Stimulated activated CD4-positive, alpha-beta T cell treated with anti-CD3 and anti-CD28 coated beads, TNF-alpha, amount 100 ng/mL, for 24 hours (primary cell): ENCODE measurements at regions not wholly inside any gene's neighbourhood (a gene's known extent, or its start where the extent isn't known, plus 50 kb on each side); places are given as distances from the start of the nearest gene placed in this dataset.
"Not testable (repeated sequence)": the region's sequence is repeated elsewhere in the genome, so short reads cannot be mapped to it uniquely, and the experiment has no call there.

ENCODE experiments used
- DNase-seq, 3 experiments: peaks; one replicate each; pipeline ENCODE4 v3.0.0-alpha.2; 2020; ENCODE audit warnings: low read depth in 3 of 3

DNA sequence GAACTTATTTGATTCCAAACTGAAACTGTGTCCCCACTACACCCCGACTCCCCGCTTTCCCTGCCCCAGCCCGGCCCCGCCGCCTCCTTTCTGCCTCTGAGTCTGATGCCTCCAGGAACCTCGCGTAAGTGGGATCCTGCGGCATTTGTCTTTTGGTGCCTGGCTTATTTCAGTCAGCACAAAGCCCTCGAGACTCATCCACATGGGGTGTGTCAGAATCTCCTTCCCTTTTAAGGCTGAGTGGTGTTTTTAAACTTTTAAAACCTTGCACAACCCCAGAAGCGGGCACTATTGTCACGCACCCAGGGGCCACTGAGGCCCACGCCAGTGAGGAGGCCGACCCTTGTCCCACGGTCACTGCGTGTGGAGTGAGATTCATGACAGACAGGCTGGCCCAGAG is 206.9 kb downstream of the NPIPB11 start:
- DNase-seq = not testable (repeated sequence)

- DNase-seq = no peak
Measured at GRCh38 chr16:29198731-29199521, 207.6 kb downstream of the NPIPB11 start.

GRCh38 chr16:29198231-29198630 is 208.3 kb downstream of the NPIPB11 start:
- DNase-seq = no peak

GRCh38 chr16:29197494-29198100 is 208.9 kb downstream of the NPIPB11 start:
- DNase-seq = not testable (repeated sequence)

DNA sequence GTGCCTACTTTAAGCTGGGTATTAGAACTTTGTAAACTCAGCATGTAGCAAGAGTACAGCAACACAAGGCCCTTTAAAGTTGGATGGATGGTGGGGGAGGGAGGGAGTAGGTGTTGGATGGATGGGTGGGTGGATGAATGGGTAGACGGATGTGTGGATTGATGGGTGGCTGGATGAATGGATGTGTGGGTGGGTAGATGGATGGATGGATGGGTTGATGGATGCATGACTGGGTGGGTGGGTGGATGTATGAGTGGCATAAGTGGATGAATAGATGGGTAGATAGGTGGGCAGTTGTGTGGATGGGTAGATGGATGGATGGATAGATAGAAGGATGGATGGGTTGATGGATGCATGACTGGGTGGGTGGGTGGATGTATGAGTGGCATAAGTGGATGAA is 209.8 kb downstream of the NPIPB11 start:
- DNase-seq = not testable (repeated sequence)

DNA sequence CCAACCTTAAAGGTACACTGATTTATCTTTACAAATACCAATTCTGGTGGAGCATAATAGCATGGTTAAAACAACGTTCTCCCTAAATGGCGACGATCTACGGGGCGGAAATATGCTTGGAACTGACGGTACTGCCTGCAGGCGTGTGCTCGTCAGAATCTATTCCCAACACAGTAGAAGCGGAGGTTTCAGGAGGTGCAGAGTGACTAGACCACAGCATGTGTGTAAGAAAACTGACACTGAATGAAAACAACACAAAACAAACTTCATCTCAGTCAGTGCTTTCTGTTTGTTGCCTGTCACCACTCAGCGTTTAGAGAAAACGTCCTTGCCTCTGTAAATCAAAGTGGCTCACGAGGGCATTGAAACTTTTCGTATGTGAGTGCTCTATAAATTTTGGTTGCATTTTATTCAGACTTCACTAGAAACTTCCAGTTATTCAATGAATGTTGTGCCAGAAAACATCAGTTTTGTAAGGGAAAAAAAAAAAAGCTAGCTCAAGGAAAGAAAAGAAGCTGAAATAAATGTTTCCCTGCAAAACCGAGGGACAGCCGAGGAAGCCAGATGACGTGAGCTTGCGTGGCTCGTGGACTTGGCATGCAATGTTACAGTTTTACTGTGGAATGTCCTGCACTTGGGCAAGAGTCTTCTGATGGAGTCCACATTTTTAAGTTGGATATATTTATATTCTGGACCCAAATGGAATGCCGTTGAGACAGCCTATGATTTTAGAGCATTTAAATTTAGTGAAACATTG is 210.4 kb downstream of the LAT start:
- DNase-seq = not testable (repeated sequence)

DNA sequence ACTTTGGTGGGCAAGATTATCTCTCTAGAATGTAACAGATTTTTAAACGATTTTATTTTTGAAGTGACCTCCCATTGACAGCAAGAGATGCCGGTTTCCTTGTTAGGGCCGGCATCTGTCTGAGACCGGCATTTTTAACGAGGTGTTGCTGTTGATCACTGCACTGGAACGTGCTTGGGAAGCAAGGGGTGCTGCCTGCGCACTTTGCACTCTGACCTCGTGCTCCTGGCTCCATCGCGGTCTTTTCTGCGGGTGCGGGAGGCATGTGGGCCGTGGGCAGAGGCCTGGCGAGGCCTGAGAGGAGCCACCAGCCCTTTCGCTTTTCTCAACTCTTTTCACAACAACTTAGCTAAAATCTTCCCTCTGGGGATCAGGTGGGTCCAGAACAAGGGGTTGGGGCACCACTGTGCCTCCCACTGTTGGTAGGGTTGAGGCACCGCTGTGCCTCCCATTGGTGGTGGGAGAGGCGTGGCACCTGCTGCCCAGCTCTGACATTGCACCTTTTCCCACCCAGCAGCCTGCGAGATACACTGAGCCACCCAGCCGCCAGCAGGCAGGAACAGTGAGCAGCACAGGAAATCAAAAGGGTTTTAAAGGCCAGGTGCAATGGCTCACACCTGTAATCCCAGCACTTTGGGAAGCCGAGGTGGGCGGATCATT is 209.5 kb downstream of the LAT start:
- not testable (repeated sequence) for DNase-seq

GRCh38 chr16:29193634-29194033 is 208.8 kb downstream of the LAT start:
- not testable (repeated sequence) for DNase-seq

DNA sequence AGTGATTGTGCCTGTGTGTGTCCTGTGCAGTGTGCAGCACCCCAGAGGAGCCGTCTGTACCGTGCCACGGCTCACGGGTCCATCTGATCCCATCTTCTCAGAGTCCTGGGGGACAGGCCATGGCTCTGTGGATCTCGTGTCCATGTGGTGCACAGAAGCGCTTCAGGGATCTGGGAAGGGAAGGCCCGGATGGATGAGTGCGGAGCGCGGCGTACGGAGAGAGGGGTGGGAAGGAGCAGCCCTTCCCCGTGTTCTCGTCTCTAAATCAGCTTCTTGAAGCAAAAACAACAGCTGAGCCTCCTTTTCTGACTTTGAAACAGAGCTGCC is 208.4 kb downstream of the LAT start:
- not testable (repeated sequence) for DNase-seq

DNA sequence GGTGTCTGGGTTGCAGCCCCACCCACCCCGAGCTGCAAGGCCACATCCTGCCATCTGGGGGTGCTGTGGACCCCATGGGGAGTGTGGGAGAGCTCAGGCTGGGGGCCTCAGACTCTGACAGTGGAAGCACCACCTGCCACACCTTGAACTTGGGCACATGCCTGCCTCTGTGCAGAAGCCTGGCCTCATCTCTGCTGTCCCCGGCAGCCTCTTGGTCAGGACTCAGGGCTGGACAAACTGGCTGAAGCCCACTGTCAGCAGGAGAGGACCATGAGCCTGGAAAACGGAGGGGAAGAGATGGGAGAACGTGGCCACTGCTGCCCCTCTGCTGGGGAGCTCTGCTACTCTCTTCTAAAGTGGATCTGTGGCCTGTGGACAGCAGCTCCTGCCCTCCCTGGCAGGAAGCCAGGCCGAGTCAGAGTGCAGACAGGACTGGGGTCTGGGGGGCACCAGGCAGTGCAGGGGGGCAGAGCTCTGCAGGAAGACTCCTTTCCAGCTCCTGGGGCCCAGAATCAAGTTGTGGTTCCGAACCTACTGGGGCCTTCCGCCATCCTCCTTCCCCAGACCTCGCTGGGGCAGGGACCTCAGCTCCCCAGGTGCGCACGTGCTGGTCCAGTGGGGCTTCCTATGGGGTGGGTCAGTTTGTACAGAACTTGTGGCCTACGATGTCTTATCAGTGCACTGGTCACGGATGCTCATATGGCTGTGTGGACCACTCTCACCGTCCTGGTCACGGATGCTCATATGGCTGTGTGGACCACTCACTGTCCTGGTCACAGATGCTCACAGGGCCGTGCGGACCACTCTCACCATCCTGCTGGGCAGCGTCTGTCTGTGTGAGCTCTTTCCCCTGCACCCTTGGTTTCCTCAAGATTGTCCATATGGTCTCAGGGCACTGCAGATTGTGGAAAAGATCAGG is 207.7 kb downstream of the LAT start:
- DNase-seq = no peak

GRCh38 chr16:29191636-29192180 is 206.9 kb downstream of the LAT start:
- DNase-seq = not testable (repeated sequence)

GRCh38 chr16:29190553-29191431 is 205.9 kb downstream of the LAT start:
- not testable (repeated sequence) for DNase-seq

DNA sequence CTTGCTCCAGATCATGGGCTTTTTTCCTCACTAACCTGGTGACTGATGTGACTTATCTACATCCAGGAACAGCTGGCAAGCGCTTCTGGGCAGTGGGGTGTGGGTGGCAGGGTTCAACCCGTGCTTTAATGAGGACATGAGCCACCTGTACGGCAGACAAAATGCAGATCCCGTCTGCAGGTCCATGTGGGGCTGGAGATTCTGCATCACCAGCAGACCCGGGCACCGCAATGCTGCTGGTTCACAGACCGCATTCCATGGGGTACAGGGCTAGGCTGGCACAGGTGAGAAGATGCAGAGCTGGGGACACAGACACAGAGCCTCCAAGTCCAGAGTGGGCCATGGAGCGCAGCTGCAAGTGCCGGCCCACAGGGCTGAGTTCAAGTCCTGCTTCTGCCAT is 204.0 kb downstream of the LAT start:
- not testable (repeated sequence) for DNase-seq

GRCh38 chr16:29186306-29187220 is 201.7 kb downstream of the LAT start:
- DNase-seq = not testable (repeated sequence)

GRCh38 chr16:29185872-29186271 is 201.0 kb downstream of the LAT start:
- DNase-seq = not testable (repeated sequence)

DNA sequence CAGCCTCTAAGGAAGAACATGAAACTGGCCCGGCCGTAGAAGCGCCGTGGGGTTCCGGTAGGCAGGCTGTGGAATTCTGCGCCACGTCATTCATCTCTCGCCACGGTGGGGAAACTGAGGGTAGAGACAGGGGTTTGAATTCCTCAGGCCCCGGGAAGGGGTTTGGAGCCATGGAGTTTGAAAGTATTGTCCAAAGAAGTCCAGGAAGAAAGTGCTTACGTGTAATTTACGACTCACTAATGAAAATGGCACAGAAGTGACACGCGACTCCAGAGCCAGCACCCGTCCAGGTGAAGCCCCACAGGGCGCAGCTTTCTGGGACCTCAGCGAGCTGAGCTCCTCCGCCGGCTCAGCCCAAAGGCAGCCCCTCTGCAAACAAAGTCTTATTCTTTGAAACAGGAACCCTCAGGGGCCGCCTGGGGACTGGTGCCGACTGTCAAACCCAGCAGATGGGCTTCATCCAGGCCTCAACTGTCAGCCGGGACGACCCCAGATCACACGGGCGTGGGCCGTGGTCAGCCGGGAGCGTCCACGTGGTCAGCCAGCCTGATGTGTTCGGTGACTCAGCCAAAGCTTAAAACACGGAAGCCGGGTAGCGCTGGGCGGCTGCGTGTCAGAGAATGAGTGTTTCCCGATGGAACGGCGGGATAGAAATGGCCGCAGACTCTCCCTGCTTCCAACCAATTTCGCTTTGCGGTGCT is 200.0 kb downstream of the LAT start:
- not testable (repeated sequence) for DNase-seq

DNA sequence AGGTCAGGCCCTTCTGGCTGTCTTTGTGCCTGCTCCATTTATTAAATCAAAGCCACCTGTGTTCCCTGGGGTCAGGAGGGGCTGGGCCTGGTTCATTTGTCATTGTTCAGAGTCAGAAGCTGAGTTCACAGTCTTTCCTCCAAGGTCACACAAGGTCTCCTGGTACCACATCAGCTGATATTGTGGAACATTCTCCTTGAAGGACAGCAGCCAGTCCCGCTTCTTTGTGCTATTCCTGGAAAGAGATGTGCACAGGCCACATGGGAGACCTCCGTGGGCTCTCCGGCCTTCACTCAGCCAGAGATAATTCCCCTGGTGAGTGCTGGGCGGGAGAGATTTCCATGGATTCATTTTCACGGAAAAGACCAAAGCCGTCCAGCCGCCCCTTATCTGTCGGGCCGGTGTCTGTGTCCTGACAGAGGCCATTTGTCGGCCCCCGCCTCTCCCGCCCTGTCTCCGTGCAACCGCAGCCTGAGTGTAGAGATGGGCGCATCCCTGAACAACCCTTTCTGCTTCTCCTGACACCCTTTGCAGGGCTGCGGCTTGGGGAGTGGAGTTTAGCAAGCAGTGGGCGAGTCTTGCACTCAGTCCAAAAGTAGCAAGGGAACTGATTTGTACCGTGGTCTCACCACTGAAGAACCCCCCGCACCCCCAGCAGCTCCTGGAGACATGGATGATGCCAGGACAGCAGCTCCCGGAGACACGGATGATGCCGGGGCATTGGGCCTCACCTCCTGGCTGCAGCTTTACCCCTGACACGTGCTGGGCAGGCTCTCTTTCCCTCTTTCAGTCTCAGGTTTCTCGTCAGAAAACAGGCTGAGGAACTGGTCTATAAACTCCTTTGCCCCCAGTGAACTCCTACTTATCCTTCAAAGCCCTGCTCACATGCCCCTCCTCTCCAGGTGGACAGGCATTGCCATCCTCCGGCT is 198.4 kb downstream of the LAT start:
- not testable (repeated sequence) for DNase-seq
